ENCODE measurements at regions not wholly inside any gene's neighbourhood (a gene's known extent, or its start where the extent isn't known, plus 50 kb on each side); places are given as distances from the start of the nearest gene placed in this dataset.

- no peak for TF ChIP-seq CTCF (IDR thresholded peaks at IDR 0.05)
- TF ChIP-seq EZH2 (IDR thresholded peaks at IDR 0.05) = no peak
- TF ChIP-seq EZH2phosphoT487 (IDR thresholded peaks at IDR 0.05) = no peak
Observed at GRCh38 chr11:79535606-79536005, 94.8 kb upstream of the TENM4 start.

Measured in neural progenitor cell (in vitro differentiated cells).